PFSK-1 (cell line): ENCODE measurements at regions not wholly inside any gene's neighbourhood (a gene's known extent, or its start where the extent isn't known, plus 50 kb on each side); places are given as distances from the start of the nearest gene placed in this dataset.

Experiments used
- POLR2AphosphoS5 ChIP-seq: IDR thresholded peaks from 2 replicates; pipeline ENCODE4 v1.6.1; 2012; ENCODE audit warnings: low read depth, mild to moderate bottlenecking, control low read depth, low read length, moderate library complexity
- SIN3A ChIP-seq: IDR thresholded peaks from 2 replicates; pipeline ENCODE4 v1.6.1; 2012; ENCODE audit warnings: mild to moderate bottlenecking, low read length, moderate library complexity, borderline replicate concordance; ENCODE audit not compliant: insufficient read depth

DNA sequence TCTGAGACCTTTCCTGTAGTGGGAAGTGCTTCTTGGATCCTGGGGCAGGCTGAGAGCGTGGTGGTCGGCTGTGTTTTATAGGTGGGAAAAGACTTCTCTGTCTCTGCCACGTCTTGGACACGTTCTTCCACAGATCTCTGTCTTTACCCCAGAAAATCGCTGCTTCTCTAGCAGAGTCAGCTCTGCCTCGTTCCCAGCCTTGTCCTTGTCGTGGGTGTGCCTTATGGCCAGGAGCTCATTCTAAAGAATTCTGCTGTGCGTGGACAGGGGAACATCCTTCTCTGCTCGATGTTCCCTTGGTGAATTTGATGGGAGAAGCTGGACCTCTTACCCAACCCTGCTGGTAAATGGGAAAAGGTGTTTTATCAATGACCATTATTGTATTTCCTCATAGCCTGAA is 433.1 kb upstream of the C2CD4B start:
- TF ChIP-seq POLR2AphosphoS5 = no peak
- no peak for TF ChIP-seq SIN3A
